NCI-H526 treated with DMSO at 0.1 percent for 48 hours (cell line): ENCODE measurements at regions not wholly inside any gene's neighbourhood (a gene's known extent, or its start where the extent isn't known, plus 50 kb on each side); places are given as distances from the start of the nearest gene placed in this dataset.

Source experiments
- DNase-seq: peaks from one replicate; lab custom pipeline; 2025; lab: John Stamatoyannopoulos, UW

GRCh38 chr10:29962166-29962850 lies 97.1 kb downstream of the JCAD start:
- no peak for DNase-seq

GRCh38 chr10:29961351-29961750 lies 98.0 kb downstream of the JCAD start:
- DNase-seq: no peak

GRCh38 chr10:29960261-29960660 lies 99.1 kb downstream of the JCAD start:
- no peak for DNase-seq

GRCh38 chr10:29959586-29959985 lies 99.8 kb downstream of the JCAD start:
- DNase-seq: no peak

- no peak for DNase-seq
Observed at GRCh38 chr10:29958440-29958839, 100.9 kb downstream of the JCAD start.

- DNase-seq: no peak
Observed at GRCh38 chr10:29957907-29958331, 101.5 kb downstream of the JCAD start.

GRCh38 chr10:29957236-29957635 lies 102.2 kb downstream of the JCAD start:
- no peak for DNase-seq

- DNase-seq: no peak
Observed at GRCh38 chr10:29956335-29956924, 103.0 kb downstream of the JCAD start.

GRCh38 chr10:29955329-29955935 lies 104.0 kb downstream of the JCAD start:
- no peak for DNase-seq

- DNase-seq: no peak
Observed at GRCh38 chr10:29951441-29951931, 107.9 kb downstream of the JCAD start.

GRCh38 chr10:29950391-29950790 lies 109.0 kb downstream of the JCAD start:
- DNase-seq: no peak

GRCh38 chr10:29949411-29950011 lies 109.9 kb downstream of the JCAD start:
- no peak for DNase-seq

- no peak for DNase-seq
Observed at GRCh38 chr10:29948881-29949355, 110.5 kb downstream of the JCAD start.

- DNase-seq: no peak
Observed at GRCh38 chr10:29947701-29948060, 111.7 kb downstream of the JCAD start.

- no peak for DNase-seq
Observed at GRCh38 chr10:29946953-29947700, 112.3 kb downstream of the JCAD start.

- DNase-seq: no peak
Observed at GRCh38 chr10:29946614-29946952, 112.8 kb downstream of the JCAD start.

- DNase-seq: no peak
Observed at GRCh38 chr10:29941476-29941875, 117.9 kb downstream of the JCAD start.

GRCh38 chr10:29932991-29933390 lies 126.4 kb downstream of the JCAD start:
- DNase-seq: no peak

GRCh38 chr10:29931833-29932232 lies 127.6 kb downstream of the JCAD start:
- no peak for DNase-seq

- no peak for DNase-seq
Observed at GRCh38 chr10:29929006-29929405, 130.4 kb downstream of the JCAD start.

- no peak for DNase-seq
Observed at GRCh38 chr10:29926693-29927048, 132.7 kb downstream of the JCAD start.
